Stomach (tissue), 8 donors: ENCODE measurements at regions not wholly inside any gene's neighbourhood (a gene's known extent, or its start where the extent isn't known, plus 50 kb on each side); places are given as distances from the start of the nearest gene placed in this dataset.
"Not testable (repeated sequence)": the region's sequence is repeated elsewhere in the genome, so short reads cannot be mapped to it uniquely, and the experiment has no call there.

Experiments used
- DNase-seq, 2 donors: peaks; one replicate each; pipeline versions ENCODE4 v3.0.0 to v3.0.0-alpha.2; 2013 to 2019
- H3K27ac ChIP-seq, 5 donors: fragments of 200-600 bp in 4 of 5; sonication (generic) in 4 of 5; one replicate each; pipeline ENCODE4 v1.5.1; 2013 to 2019; ENCODE audit warnings: mild to moderate bottlenecking in 1 of 5, moderate library complexity in 1 of 5
- H3K27me3 ChIP-seq, 3 donors: fragments of 200-600 bp; sonication (generic); one replicate each; pipeline ENCODE4 v1.5.1; 2017 to 2019; ENCODE audit warnings: mixed run types in 1 of 3
- H3K36me3 ChIP-seq, 4 donors: fragments of 200-600 bp; sonication (generic); 1 replicate in 3 of 4; 2 replicates in 1 of 4; pipeline ENCODE4 v1.5.1; 2016 to 2019
- H3K4me1 ChIP-seq, 4 donors: fragments of 200-600 bp; sonication (generic); one replicate each; pipeline ENCODE4 v1.5.1; 2016 to 2019
- H3K4me3 ChIP-seq, 4 donors: fragments of 200-600 bp; sonication (generic) in 3 of 4; one replicate each; pipeline ENCODE4 v1.5.1; 2016 to 2019; ENCODE audit warnings: mild to moderate bottlenecking in 1 of 4
- H3K9me3 ChIP-seq, 4 donors: fragments of 200-600 bp; sonication (generic); one replicate each; pipeline ENCODE4 v1.5.1; 2016 to 2019
- EP300 ChIP-seq: sonication (generic); formaldehyde crosslinking; IDR thresholded peaks from one replicate; pipeline ENCODE4 v1.6.1; 2017; ENCODE audit warnings: antibody characterized with exemption
- POLR2A ChIP-seq, 4 donors: fragments of 450-650 bp; IDR thresholded peaks; one replicate each; pipeline ENCODE4 v1.6.1; 2016; ENCODE audit warnings: antibody characterized with exemption in 4 of 4, control low read depth in 2 of 4, mild to moderate bottlenecking in 1 of 4, moderate library complexity in 1 of 4
- POLR2AphosphoS5 ChIP-seq, 3 donors: sonication (generic); formaldehyde crosslinking; IDR thresholded peaks; one replicate each; pipeline ENCODE4 v1.6.1; 2016; ENCODE audit warnings: antibody characterized with exemption in 3 of 3
- WGBS, 5 donors: extraction: QIAGEN DNeasy Blood & Tissue Kit in 3 of 5; methylation state at CpG; one replicate each; pipeline versions ENCODE4 v1.1.5 to v1.1.7; 2013 to 2018; 5-methylcytosine and 5-hydroxymethylcytosine counted together
- intact Hi-C: fragments of 100-400 bp; cut with DNase I; formaldehyde crosslinking; loops from one replicate; pipeline ENCODE4 v1.15.1; 2023; ENCODE audit warnings: low total_unique reads
- TF ChIP-seq, protein P1 (sequence below), 7 experiments: fragments of 450-650 bp in 4 of 7; fragments of 200-600 bp in 3 of 7; sonication (generic) in 3 of 7; IDR thresholded peaks; one replicate each; pipeline ENCODE4 v1.5.1; 2016 to 2019; ENCODE audit warnings: antibody characterized with exemption in 7 of 7, control low read depth in 2 of 7, mild to moderate bottlenecking in 1 of 7
- donor health status: healthy with polysubstance abuse.
- donor health status: Bipolar disorder and iron deficiency.
- donor health status: healthy.

DNA sequence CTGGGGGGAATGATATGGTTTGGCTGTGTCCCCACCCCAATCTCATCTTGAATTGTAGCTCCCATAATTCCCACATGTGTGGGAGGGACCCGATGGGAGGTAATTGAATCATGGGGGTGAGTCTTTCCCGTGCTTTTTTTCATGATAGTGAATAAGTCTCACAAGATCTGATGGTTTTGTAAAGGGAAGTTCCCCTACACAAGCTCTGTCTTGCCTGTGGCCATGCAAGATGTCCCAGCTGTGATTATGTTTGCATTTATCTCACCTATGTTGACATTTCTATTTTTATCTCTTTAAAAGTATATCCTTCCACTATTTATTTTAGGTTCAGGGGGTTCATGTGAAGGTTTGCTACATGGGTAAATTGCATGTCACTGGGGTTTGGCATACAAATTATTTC is 323.9 kb upstream of the GLI3 start:
- Histone ChIP-seq H3K27ac (no peak overlapping the region), H3K36me3 (no peaks in the 10 kb centered on the region), H3K9me3 (peaks cover 0 to 9% (median under 1%) of the 10 kb centered on the region in 4 donors), H3K4me3 (no peak overlapping the region), H3K4me1 (no peaks in the 10 kb centered on the region), H3K27me3 (no peaks in the 10 kb centered on the region)
- intact Hi-C loops: no loop called here
- TF ChIP-seq, protein P1, sequence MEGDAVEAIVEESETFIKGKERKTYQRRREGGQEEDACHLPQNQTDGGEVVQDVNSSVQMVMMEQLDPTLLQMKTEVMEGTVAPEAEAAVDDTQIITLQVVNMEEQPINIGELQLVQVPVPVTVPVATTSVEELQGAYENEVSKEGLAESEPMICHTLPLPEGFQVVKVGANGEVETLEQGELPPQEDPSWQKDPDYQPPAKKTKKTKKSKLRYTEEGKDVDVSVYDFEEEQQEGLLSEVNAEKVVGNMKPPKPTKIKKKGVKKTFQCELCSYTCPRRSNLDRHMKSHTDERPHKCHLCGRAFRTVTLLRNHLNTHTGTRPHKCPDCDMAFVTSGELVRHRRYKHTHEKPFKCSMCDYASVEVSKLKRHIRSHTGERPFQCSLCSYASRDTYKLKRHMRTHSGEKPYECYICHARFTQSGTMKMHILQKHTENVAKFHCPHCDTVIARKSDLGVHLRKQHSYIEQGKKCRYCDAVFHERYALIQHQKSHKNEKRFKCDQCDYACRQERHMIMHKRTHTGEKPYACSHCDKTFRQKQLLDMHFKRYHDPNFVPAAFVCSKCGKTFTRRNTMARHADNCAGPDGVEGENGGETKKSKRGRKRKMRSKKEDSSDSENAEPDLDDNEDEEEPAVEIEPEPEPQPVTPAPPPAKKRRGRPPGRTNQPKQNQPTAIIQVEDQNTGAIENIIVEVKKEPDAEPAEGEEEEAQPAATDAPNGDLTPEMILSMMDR (IDR thresholded peaks at IDR 0.05): no peak
- TF ChIP-seq EP300 (no peak), POLR2A (IDR thresholded peaks at IDR 0.05) (no peak), POLR2AphosphoS5 (IDR thresholded peaks at IDR 0.05) (no peak)
- 84 to 92% (median 87%) methylated on average over 2 of the region's 2 CpGs for WGBS, 5 donors
- DNase-seq: no peak

DNA sequence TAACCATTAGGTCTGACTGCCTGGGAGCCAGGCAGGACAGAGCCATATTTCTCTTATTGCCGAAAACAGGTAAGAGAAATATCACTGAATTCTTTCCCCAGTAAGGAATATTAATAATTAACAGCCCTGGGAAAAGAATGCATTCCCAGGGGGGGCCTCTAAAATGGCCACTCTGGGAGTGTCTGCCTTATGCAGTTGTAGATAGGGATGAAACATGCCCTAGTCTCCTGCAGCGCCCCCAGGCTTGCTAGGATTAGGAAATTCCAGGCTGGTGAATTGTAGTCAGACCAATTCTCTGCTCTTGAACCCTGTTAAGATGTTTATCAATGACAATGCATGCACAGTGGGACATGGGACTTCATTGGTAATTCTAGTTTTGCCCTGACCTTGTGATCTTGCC is 317.9 kb upstream of the GLI3 start:
- H3K4me3 ChIP-seq, H3K27me3 ChIP-seq, H3K36me3 ChIP-seq, intact Hi-C loops, H3K27ac ChIP-seq, DNase-seq, H3K4me1 ChIP-seq: not testable (repeated sequence)
- 78 to 96% (median 92%) methylated on average over 2 of the region's 2 CpGs for WGBS, 5 donors
- peaks cover 0 to 35% (median 18%) of the 10 kb centered on the region in 4 donors for H3K9me3 ChIP-seq

DNA sequence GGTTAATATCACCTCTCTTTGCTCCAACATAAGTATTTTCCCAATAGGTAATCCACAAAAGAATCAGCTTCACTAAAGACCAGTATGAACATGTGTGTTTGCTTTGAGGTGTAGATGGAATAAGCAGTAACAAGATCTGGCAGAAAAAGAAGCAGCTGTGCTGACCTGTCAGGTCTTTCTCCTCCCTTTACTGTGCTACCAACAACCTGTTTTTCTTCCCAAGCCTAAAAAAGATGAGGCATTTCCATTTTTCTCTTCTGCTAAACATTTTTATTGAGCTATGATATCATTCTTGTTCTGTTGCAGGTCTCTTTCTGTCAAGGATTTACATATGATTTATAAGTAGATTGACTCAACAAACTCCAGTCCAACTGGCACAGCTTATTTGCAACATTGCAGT is 315.2 kb upstream of the GLI3 start:
- H3K4me1 ChIP-seq: no peaks in the 10 kb centered on the region
- DNase-seq: no peak
- TF ChIP-seq POLR2A (IDR thresholded peaks at IDR 0.05) (no peak), POLR2AphosphoS5 (IDR thresholded peaks at IDR 0.05) (no peak), EP300 (no peak)
- TF ChIP-seq, protein P1 (IDR thresholded peaks at IDR 0.05): no peak
- H3K9me3 ChIP-seq: peaks cover 0 to 35% (median 18%) of the 10 kb centered on the region in 4 donors
- intact Hi-C loops: no loop called here
- H3K27ac ChIP-seq: no peak overlapping the region
- no peak overlapping the region for H3K4me3 ChIP-seq
- H3K36me3 ChIP-seq: no peaks in the 10 kb centered on the region
- no peaks in the 10 kb centered on the region for H3K27me3 ChIP-seq

DNA sequence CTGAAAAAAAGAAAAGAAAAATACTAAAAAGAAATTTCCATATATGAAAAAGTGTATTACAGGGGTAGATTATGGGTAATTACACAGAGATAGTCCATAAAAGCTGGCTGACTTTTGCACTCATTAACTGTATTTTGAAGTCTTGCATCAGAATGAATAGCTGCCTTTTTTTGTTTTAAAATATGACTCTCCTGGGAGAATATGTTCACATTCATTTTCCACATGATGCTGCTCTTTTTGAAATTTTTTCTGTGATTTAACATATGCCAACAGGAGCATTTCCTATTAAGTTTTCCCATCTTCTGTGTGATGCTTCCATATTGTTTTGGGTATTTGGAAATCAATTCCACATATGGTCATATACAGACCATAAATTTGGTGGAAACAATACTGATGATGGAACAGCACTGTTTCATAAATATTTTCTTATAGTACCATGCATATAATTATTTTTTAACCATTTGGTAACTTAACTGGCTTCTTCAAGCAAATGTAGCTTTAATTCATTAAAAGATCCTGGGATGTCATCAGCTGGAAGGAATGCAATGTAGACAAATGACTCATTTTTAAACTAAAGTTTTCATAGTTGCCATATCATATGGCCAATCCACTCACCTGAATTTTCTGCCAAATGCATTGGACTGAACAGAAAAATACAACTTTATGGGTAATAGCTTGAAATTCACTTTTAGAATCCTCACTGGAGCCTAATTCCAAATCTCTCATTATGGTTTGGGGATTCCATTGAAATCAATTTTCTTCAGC is 313.9 kb upstream of the GLI3 start:
- no peak for DNase-seq
- H3K27ac ChIP-seq: no peak overlapping the region
- H3K4me1 ChIP-seq: no peaks in the 10 kb centered on the region
- no peaks in the 10 kb centered on the region for H3K27me3 ChIP-seq
- intact Hi-C loops: no loop called here
- TF ChIP-seq, protein P1 (IDR thresholded peaks at IDR 0.05): no peak
- TF ChIP-seq POLR2AphosphoS5 (IDR thresholded peaks at IDR 0.05): no peak
- no peak for TF ChIP-seq EP300
- no peak for TF ChIP-seq POLR2A (IDR thresholded peaks at IDR 0.05)
- no peak overlapping the region for H3K4me3 ChIP-seq
- peaks cover 0 to 29% (median 17%) of the 10 kb centered on the region in 4 donors for H3K9me3 ChIP-seq
- H3K36me3 ChIP-seq: no peaks in the 10 kb centered on the region

DNA sequence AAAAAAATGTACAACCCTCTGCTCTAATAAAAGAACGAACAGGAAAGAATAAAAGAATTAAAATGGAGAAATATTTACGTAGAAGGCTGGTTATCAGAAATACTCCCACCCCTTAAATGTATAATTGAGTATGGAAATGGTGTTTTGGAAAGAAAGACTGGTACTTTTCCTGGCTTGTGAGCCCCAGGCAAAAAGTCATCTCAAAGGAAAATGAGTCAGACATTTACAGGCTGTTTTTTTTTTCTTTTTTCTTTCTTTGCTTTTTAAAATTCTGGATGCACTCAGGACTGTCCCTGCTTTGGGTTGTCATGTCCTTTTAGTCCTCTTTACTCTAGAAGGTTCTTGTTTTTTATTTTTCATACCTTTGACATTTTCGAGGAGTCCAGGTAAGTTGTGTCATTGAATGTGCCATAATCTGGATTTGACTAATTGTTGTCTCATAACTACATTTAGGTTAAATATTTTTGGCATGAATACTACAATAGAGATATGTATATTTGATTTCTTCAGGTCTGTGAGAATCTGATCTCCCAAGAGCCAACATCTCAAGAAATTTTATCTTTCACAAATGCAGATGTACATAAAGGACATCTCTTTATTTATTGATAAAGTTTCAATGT is 313.0 kb upstream of the GLI3 start:
- DNase-seq: no peak
- intact Hi-C loops: no loop called here
- 57 to 81% (median 72%) methylated on average over 3 of the region's 3 CpGs for WGBS, 5 donors
- Histone ChIP-seq H3K27me3 (no peaks in the 10 kb centered on the region), H3K27ac (no peak overlapping the region), H3K4me3 (no peak overlapping the region), H3K9me3 (peaks cover 0 to 22% (median 12%) of the 10 kb centered on the region in 4 donors), H3K4me1 (no peaks in the 10 kb centered on the region), H3K36me3 (no peaks in the 10 kb centered on the region)
- TF ChIP-seq POLR2AphosphoS5 (IDR thresholded peaks at IDR 0.05) (no peak), POLR2A (IDR thresholded peaks at IDR 0.05) (no peak), EP300 (no peak)
- TF ChIP-seq, protein P1 (IDR thresholded peaks at IDR 0.05): no peak
